ENCODE measurements at regions not wholly inside any gene's neighbourhood (a gene's known extent, or its start where the extent isn't known, plus 50 kb on each side); places are given as distances from the start of the nearest gene placed in this dataset.

- peaks cover under 1% of the 10 kb centered on the region for H3K4me1 ChIP-seq (ENCODE audit: control insufficient read depth, insufficient read depth, low read length)
- no peak overlapping the region for H3K4me3 ChIP-seq (ENCODE audit: low read depth, low read length)
- no peak overlapping the region for H3K27ac ChIP-seq (ENCODE audit: low read depth, low read length)
- H3K9me3 ChIP-seq (ENCODE audit: control insufficient read depth, insufficient read depth, low read depth, low read length): no peaks in the 10 kb centered on the region
- no peak overlapping the region for H3K9ac ChIP-seq (ENCODE audit: low read length)
- H3K36me3 ChIP-seq (ENCODE audit: control insufficient read depth, insufficient read depth, low read length): no peaks in the 10 kb centered on the region
- no peaks in the 10 kb centered on the region for H3K27me3 ChIP-seq (ENCODE audit: control insufficient read depth, insufficient read depth, low read length)
Observed at GRCh38 chr1:58340185-58340584, 206.3 kb downstream of the OMA1 start.

- Histone ChIP-seq H3K36me3 (ENCODE audit: control insufficient read depth, insufficient read depth, low read length) (no peaks in the 10 kb centered on the region), H3K27me3 (ENCODE audit: control insufficient read depth, insufficient read depth, low read length) (no peaks in the 10 kb centered on the region), H3K9ac (ENCODE audit: low read length) (no peak overlapping the region), H3K9me3 (ENCODE audit: control insufficient read depth, insufficient read depth, low read depth, low read length) (no peaks in the 10 kb centered on the region), H3K4me3 (ENCODE audit: low read depth, low read length) (no peak overlapping the region), H3K4me1 (ENCODE audit: control insufficient read depth, insufficient read depth, low read length) (no peaks in the 10 kb centered on the region), H3K27ac (ENCODE audit: low read depth, low read length) (no peak overlapping the region)
Observed at GRCh38 chr1:58338081-58338480, 208.4 kb downstream of the OMA1 start.

GRCh38 chr1:58333511-58333910 is 213.0 kb downstream of the OMA1 start:
- Histone ChIP-seq H3K4me1 (ENCODE audit: control insufficient read depth, insufficient read depth, low read length) (no peaks in the 10 kb centered on the region), H3K9ac (ENCODE audit: low read length) (no peak overlapping the region), H3K27me3 (ENCODE audit: control insufficient read depth, insufficient read depth, low read length) (no peaks in the 10 kb centered on the region), H3K27ac (ENCODE audit: low read depth, low read length) (no peak overlapping the region), H3K9me3 (ENCODE audit: control insufficient read depth, insufficient read depth, low read depth, low read length) (no peaks in the 10 kb centered on the region), H3K4me3 (ENCODE audit: low read depth, low read length) (no peak overlapping the region), H3K36me3 (ENCODE audit: control insufficient read depth, insufficient read depth, low read length) (no peaks in the 10 kb centered on the region)

- Histone ChIP-seq H3K4me3 (ENCODE audit: low read depth, low read length) (no peak overlapping the region), H3K27me3 (ENCODE audit: control insufficient read depth, insufficient read depth, low read length) (no peaks in the 10 kb centered on the region), H3K9ac (ENCODE audit: low read length) (no peak overlapping the region), H3K36me3 (ENCODE audit: control insufficient read depth, insufficient read depth, low read length) (no peaks in the 10 kb centered on the region), H3K9me3 (ENCODE audit: control insufficient read depth, insufficient read depth, low read depth, low read length) (no peaks in the 10 kb centered on the region), H3K4me1 (ENCODE audit: control insufficient read depth, insufficient read depth, low read length) (no peaks in the 10 kb centered on the region), H3K27ac (ENCODE audit: low read depth, low read length) (no peak overlapping the region)
Observed at GRCh38 chr1:58331156-58331555, 215.4 kb downstream of the OMA1 start.

- Histone ChIP-seq H3K4me3 (ENCODE audit: low read depth, low read length) (no peak overlapping the region), H3K36me3 (ENCODE audit: control insufficient read depth, insufficient read depth, low read length) (no peaks in the 10 kb centered on the region), H3K27me3 (ENCODE audit: control insufficient read depth, insufficient read depth, low read length) (no peaks in the 10 kb centered on the region), H3K4me1 (ENCODE audit: control insufficient read depth, insufficient read depth, low read length) (no peaks in the 10 kb centered on the region; the same call in 1 of the 2 replicates), H3K27ac (ENCODE audit: low read depth, low read length) (no peak overlapping the region), H3K9me3 (ENCODE audit: control insufficient read depth, insufficient read depth, low read depth, low read length) (peaks cover 10% of the 10 kb centered on the region), H3K9ac (ENCODE audit: low read length) (no peak overlapping the region)
Observed at GRCh38 chr1:58325866-58326265, 220.7 kb downstream of the OMA1 start.

GRCh38 chr1:58324558-58324957 is 222.0 kb downstream of the OMA1 start:
- no peak overlapping the region for H3K27ac ChIP-seq (ENCODE audit: low read depth, low read length)

GRCh38 chr1:58318157-58319005 is 228.1 kb downstream of the OMA1 start:
- no peak overlapping the region for H3K4me3 ChIP-seq (ENCODE audit: low read depth, low read length)
- H3K9me3 ChIP-seq (ENCODE audit: control insufficient read depth, insufficient read depth, low read depth, low read length): peaks cover 20% of the 10 kb centered on the region
- no peaks in the 10 kb centered on the region for H3K36me3 ChIP-seq (ENCODE audit: control insufficient read depth, insufficient read depth, low read length)
- no peaks in the 10 kb centered on the region for H3K27me3 ChIP-seq (ENCODE audit: control insufficient read depth, insufficient read depth, low read length)
- no peak overlapping the region for H3K9ac ChIP-seq (ENCODE audit: low read length)
- H3K27ac ChIP-seq (ENCODE audit: low read depth, low read length): no peak overlapping the region
- peaks cover 12% of the 10 kb centered on the region; the same call in 1 of the 2 replicates for H3K4me1 ChIP-seq (ENCODE audit: control insufficient read depth, insufficient read depth, low read length)

More at GRCh38 chr1:58324558-58324957, 222.0 kb downstream of the OMA1 start:
- Histone ChIP-seq H3K36me3 (ENCODE audit: control insufficient read depth, insufficient read depth, low read length) (no peaks in the 10 kb centered on the region), H3K9ac (ENCODE audit: low read length) (no peak overlapping the region), H3K4me3 (ENCODE audit: low read depth, low read length) (no peak overlapping the region), H3K27me3 (ENCODE audit: control insufficient read depth, insufficient read depth, low read length) (no peaks in the 10 kb centered on the region), H3K4me1 (ENCODE audit: control insufficient read depth, insufficient read depth, low read length) (no peaks in the 10 kb centered on the region; the same call in 1 of the 2 replicates), H3K9me3 (ENCODE audit: control insufficient read depth, insufficient read depth, low read depth, low read length) (peaks cover 21% of the 10 kb centered on the region)

- H3K4me3 ChIP-seq (ENCODE audit: low read depth, low read length): no peak overlapping the region
- H3K27me3 ChIP-seq (ENCODE audit: control insufficient read depth, insufficient read depth, low read length): no peaks in the 10 kb centered on the region
- no peak overlapping the region for H3K27ac ChIP-seq (ENCODE audit: low read depth, low read length)
- no peak overlapping the region for H3K9ac ChIP-seq (ENCODE audit: low read length)
- H3K4me1 ChIP-seq (ENCODE audit: control insufficient read depth, insufficient read depth, low read length): peaks cover 12% of the 10 kb centered on the region; the same call in 1 of the 2 replicates
- no peaks in the 10 kb centered on the region for H3K36me3 ChIP-seq (ENCODE audit: control insufficient read depth, insufficient read depth, low read length)
- peaks cover 18% of the 10 kb centered on the region for H3K9me3 ChIP-seq (ENCODE audit: control insufficient read depth, insufficient read depth, low read depth, low read length)
Observed at GRCh38 chr1:58317694-58318093, 228.8 kb downstream of the OMA1 start.

GRCh38 chr1:58317086-58317485 is 229.4 kb downstream of the OMA1 start:
- Histone ChIP-seq H3K9me3 (ENCODE audit: control insufficient read depth, insufficient read depth, low read depth, low read length) (peaks cover 18% of the 10 kb centered on the region), H3K36me3 (ENCODE audit: control insufficient read depth, insufficient read depth, low read length) (no peaks in the 10 kb centered on the region), H3K9ac (ENCODE audit: low read length) (no peak overlapping the region), H3K4me1 (ENCODE audit: control insufficient read depth, insufficient read depth, low read length) (peaks cover 16% of the 10 kb centered on the region), H3K4me3 (ENCODE audit: low read depth, low read length) (no peak overlapping the region), H3K27ac (ENCODE audit: low read depth, low read length) (no peak overlapping the region), H3K27me3 (ENCODE audit: control insufficient read depth, insufficient read depth, low read length) (no peaks in the 10 kb centered on the region)

- Histone ChIP-seq H3K27ac (ENCODE audit: low read depth, low read length) (no peak overlapping the region), H3K9me3 (ENCODE audit: control insufficient read depth, insufficient read depth, low read depth, low read length) (peaks cover 13% of the 10 kb centered on the region), H3K27me3 (ENCODE audit: control insufficient read depth, insufficient read depth, low read length) (no peaks in the 10 kb centered on the region), H3K4me1 (ENCODE audit: control insufficient read depth, insufficient read depth, low read length) (peaks cover 16% of the 10 kb centered on the region), H3K4me3 (ENCODE audit: low read depth, low read length) (no peak overlapping the region), H3K9ac (ENCODE audit: low read length) (no peak overlapping the region), H3K36me3 (ENCODE audit: control insufficient read depth, insufficient read depth, low read length) (no peaks in the 10 kb centered on the region)
Observed at GRCh38 chr1:58316141-58316540, 230.4 kb downstream of the OMA1 start.

- no peak overlapping the region for H3K27ac ChIP-seq (ENCODE audit: low read depth, low read length)
- H3K4me3 ChIP-seq (ENCODE audit: low read depth, low read length): no peak overlapping the region
- H3K36me3 ChIP-seq (ENCODE audit: control insufficient read depth, insufficient read depth, low read length): no peaks in the 10 kb centered on the region
- H3K9ac ChIP-seq (ENCODE audit: low read length): no peak overlapping the region
- no peaks in the 10 kb centered on the region for H3K9me3 ChIP-seq (ENCODE audit: control insufficient read depth, insufficient read depth, low read depth, low read length)
- H3K27me3 ChIP-seq (ENCODE audit: control insufficient read depth, insufficient read depth, low read length): no peaks in the 10 kb centered on the region
- H3K4me1 ChIP-seq (ENCODE audit: control insufficient read depth, insufficient read depth, low read length): peaks cover 14% of the 10 kb centered on the region
Observed at GRCh38 chr1:58312971-58313563, 233.5 kb downstream of the OMA1 start.

Measured in HUES6 (cell line).